Left renal cortex interstitium (tissue), 4 donors: ENCODE measurements at regions not wholly inside any gene's neighbourhood (a gene's known extent, or its start where the extent isn't known, plus 50 kb on each side); places are given as distances from the start of the nearest gene placed in this dataset.
"Not testable (repeated sequence)": the region's sequence is repeated elsewhere in the genome, so short reads cannot be mapped to it uniquely, and the experiment has no call there.

Experiments used
- DNase-seq, 4 donors: peaks; one replicate each; pipeline ENCODE4 v3.0.0-alpha.2; 2013; ENCODE audit warnings: low read depth in 4 of 4, low spot score in 2 of 4, missing footprints in 1 of 4

DNA sequence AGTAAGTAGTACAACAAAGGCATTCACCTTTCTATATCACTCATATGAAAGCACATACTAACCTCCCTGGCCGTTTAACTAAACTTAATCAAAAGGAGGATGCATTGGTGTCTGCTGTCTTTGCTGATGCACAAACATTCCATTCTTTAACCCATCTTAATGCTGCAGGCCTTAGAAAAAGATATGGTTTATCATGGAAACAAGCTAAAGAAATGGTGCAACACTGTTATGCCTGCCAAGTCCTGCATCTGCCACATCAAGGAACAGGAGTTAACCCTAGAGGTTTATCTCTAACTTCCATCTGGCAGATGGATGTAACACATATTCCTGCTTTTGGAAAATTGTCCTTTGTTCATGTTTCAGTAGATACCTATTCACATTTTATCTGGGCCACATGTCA is 296.5 kb upstream of the DKK2 start:
- not testable (repeated sequence) for DNase-seq

DNA sequence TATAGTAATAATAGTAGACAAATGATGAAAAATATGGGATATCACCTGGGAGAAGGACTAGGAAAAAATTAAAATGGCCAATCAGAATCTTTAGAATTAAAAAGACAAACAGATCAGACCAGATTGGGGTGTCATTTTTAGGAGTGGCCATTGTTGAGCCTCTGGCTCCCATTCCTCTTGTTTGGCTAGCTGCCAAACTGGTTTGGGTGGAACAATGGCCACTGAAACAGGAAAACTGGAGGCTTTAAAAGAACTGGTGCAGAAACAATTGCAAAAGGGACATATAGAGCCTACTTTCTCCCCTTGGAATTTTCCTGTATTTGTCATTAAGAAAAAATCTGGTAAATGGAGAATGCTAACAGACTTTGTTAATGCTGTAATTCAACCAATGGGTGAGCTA is 294.8 kb upstream of the DKK2 start:
- DNase-seq, result no peak

DNA sequence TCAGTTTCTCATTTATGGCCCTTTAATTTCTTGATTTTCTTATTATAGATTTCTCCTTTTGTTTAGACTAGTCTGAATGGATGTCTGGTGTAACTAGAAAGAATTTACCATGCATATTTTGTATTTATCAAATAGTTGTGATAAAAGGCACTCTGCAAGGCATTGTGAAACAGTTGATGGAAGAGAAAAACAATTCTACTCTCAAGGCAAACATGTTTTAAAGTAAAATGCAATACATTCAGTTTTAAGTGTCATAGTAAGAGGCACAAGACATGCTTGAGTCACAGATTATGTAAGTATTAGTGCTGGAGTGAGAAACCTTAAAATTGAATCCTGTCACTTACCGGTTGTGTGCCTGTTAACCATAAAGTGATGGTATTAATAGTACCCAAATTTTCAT is 283.3 kb upstream of the DKK2 start:
- DNase-seq, result no peak

DNA sequence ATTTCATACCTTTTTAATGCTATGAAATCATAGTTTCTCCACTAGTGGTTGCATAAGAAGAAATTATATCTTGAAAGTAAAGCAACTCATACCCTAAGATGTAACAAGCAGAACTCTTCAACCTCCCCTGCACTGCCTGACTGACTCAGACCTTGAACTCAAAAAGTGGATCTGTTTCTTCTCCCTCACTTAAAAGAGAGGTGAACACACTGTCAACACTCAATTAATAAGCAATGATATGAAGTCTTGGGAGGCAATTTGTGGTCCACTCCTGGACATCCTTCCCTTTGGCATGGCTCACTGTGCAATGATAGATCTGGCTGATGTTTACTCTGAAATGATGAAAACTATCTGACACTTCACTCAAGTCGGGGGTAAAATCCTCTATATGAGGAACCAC is 282.0 kb upstream of the DKK2 start:
- no peak for DNase-seq

DNA sequence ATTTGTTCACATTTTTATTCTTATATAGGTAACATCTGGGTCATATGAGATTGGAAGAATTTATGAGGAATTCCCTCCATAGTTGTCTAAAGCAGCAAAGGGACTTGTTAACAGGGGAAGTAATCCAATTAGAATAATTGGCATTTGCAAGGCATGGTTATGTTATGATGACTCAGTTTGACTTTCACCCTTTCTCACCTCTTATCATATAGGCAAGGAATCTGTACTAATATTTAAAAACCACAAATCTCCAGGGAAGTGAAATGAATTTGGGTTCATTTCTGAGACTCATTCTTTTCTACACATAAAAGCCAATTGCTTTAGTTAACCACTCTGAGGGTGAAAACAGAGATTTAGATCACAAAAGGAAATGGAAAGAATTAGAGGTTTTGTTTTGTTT is 281.5 kb upstream of the DKK2 start:
- DNase-seq, result no peak

DNA sequence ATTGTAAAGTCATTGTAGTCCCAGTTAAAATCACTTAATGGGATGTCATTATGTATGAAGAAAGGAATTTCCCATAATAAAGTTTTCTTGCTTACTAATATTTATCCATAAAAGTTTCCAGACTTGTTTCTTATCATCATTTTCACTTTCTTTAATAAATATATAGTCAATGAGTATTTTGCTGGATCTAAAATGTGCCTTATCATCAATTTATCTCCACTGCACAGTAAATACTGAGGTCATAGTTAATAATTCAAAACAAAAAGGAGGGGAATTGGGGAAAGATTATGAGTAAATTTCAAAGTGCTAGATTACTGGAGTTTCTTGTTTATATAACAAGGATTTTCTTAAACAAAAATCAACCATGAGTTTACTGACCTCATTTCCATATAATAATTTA is 279.5 kb upstream of the DKK2 start:
- no peak for DNase-seq

DNA sequence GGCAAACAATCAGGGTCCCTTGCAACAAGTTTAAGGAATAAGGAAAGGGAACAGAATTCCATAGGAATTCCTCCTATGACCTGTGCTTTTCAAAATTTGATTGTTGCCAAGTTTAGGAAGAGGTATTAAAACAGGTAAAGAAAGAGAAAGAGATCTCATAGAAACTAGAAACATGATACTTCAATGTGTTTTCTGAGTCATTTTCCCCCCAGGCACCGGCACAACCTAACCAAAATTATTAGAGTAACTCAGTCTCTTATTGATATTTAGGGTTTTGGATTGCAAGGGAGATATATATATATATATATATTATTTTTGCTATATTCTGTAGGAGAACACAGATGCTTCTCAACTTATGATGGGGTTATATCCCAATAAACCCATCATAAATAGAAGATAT is 278.0 kb upstream of the DKK2 start:
- no peak for DNase-seq

DNA sequence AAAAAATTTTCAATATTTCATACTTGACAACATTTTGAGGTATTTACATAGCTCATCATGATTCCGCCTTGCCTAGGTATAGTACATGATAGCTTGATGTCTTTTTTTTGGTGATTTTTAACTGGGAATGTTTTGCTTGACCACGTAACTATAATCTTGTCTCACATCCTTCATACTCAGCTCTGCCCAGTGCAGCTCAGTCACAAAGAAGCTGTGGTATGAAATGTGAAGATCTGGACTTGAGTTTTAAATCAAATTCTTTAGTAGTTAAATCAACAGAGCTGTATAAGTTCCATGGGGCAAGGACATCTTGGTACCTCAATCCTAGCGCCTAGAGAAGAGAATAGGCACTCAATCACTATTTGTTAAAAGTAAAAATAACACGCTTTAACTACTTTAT is 276.3 kb upstream of the DKK2 start:
- no peak for DNase-seq

DNA sequence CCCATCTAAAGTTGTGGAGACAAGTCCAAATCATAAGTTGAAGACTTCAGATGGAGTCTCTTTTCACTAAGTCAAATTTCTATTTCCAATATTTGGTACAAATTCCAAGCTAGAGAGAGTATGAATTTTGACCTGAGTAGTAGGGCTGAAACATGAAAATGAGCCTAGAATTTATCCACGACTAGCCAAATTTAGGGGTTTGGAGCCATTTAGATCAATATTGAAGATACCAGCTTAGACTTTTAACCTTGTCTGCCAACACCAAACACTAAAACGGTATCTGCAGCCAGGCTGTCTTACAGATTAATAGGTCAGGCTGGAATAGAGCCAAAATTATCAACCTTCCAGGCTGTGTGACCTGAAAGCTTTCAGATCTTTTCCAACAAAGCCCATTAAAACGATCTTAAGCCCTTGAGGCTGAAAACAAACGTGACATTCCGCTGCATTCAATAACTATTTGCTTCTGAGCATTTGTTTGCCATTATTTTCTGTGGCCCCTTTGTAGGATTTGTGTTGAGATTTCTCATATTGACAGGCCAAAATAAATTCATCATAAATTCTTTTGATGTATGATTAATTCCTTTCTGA is 268.7 kb upstream of the DKK2 start:
- no peak for DNase-seq

DNA sequence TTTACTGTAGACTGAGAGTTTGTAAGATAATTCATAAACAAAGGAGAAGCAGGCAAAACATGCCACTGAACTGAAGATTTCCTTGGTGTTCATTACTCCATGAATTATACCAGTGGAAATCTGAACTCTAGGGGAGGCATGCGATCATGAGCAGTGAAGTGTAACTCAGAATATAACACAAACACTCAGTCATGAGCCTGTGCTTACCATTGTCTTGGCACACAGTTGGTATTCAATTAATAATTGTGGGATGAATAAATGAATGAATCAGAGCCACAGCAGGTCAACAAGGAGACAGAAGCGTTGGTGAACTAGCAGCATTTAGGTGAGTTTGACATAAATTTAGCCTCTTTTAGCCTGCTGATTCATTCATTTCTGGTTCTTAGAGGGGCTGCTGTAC is 263.5 kb upstream of the DKK2 start:
- DNase-seq, result no peak

DNA sequence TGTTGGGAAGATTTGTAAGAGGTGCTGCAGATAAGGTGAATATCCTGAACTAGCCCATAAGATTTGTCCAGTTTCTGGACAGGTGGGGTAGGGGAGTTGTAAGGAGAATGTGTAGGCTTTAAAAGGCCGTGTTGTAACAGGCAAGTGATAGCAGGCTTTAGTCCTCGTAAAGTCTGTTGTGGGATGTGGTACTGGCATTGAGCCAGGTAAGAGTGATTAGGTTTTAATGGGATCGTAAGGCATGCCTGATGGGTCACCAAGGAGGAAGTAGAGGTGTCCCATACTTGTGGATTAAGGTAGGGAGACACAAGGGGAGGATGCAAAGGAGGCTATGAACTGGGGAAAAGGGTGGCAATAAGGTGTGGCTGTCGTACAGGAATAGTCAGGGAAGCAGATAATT is 256.9 kb upstream of the DKK2 start:
- DNase-seq, result no peak

DNA sequence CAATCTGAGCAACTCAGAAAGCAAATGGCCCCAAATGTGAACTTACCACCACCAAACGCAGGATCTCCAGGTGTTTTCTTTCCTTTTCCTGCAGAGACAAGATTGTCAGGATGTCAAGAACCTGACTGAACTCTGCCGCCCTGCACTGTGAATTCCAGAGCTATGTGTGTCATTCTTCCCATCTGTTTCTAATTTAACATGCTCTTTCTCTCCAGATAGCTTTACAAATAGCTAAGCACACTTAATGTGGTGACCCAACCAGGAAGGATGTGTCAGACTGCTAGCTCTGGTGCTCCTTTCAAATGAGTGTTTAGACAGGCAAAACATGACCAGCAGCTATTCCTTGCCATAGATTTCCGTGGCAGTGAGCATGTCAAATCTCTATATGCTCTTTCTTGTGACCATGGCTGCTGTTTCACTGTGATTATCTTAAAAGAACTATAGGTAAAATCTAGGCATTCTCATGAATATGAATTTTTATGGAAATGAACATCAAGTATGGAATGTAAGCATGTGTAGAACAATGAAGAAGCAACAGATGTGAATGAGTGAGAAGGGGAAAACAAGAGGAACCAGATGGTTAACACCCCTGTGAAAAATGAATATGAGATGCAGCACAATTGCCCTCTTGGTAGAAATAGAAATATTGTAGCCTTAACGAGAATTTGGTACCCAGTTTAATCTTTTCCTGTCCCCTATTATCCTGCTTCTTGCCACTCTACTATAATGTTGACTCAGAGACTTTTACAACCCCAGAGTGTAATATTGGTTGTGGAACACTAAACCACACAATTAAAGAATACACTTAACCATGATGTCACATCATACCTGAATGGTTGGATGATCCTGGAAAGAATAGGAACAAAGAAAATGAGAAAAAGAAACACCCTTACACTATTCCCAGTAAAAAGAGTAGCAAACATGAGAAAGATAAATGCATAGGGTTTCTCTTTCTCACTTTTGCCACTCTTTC is 247.8 kb upstream of the DKK2 start:
- no peak for DNase-seq

DNA sequence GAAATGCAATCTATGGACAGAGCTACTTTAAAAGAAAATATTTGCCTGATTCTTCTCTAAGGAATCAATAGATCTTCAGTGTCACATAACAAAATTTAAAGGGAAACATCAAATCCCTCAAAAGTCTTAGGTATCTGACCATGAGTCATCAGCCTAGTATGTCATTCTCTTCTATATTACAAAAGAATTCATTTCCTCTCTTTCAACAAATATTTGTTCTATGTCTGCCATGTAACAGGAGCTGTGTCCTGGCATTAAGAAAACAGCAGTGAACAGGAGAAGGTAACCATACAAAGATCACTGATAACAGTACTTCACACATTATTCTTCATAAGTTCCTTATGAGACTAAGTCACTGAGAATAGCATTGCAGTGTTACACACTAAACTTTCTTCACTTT is 243.6 kb upstream of the DKK2 start:
- DNase-seq, result no peak

DNA sequence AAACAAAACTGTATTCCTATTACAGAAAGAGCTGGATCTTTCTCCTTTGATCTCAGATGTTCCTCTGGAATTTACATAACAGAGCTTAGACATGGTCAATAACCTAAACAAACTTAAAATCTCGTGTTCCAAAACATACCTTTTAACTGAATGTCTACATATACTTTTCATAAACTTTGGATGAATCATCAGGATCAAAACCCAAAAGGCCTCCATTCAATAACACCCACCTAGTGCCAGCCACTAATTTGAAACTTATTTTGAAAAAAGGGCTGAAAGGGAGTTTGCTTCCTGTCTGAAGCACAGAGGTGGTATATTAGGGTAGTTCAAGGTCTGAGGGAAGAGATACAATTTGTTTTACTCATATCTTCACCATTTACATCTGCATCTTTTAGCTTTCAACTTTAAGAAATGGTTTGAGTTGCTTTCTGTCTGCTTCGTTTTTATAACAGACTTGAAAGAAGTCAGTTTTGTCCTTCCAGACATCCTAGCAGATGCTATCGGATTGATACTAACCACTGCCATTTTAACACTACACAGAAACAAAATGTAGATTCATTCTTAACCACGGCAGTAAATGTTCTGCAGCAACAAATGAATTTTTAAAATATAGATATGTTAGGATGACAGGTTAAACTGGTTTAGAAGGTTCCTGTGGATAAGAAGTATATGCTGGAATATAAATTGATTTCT is 242.8 kb upstream of the DKK2 start:
- no peak for DNase-seq

DNA sequence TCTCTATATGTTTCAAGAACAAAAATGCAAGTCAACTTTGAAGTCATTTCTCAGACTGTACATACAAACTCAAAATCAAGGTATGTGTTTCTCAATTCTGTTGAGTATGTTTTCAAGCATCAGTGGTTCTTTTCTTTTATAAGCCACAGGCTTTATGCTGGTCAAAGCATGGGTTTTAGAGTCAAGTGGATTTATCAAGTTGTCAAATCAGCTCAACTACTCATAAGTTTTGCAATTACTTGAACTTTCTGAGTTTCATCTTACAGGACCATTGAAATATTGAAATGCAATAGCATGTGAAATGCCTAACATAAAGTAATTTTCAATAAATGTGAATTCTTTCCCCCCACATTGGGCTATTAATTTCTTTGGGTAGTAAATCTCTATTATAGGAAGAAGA is 239.9 kb upstream of the DKK2 start:
- no peak for DNase-seq

DNA sequence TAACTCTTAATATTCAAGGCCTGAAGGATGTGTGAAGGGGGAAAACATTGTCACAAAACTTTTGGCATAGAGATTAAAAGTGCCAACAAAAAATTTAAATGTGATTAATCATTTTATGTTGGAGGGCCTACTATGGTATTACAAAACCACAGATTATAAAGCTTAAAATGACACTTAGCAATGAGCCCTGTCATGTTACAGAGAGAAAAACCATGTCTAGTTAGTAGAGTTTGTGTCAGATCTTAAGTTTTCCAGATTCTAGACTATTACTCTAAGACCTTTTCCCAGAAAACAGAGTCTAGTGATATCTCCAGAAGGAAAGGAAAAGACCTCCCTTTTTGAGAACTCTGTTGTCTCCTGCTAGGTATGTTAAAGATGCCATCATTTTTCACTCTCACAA is 239.1 kb upstream of the DKK2 start:
- no peak for DNase-seq

DNA sequence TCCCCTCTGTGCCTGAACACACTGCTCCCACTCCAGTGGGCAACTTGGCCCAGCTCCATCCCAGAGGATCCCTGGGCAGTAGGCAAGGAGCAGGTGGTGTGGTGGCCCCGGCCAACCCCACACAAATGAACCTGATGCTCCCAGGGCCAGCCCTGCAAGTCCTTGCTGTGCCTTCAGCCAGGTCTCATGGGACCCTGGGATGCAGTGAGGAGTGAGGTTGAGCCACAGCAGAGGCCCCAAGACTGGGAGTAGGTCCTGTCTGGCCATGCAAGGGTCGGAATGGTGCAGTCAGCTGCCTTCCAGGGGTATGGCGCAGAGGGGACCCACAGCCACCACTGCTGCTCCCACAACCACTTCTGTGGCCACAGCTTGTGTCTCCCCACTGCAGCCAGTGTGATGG is 234.5 kb upstream of the DKK2 start:
- no peak for DNase-seq

DNA sequence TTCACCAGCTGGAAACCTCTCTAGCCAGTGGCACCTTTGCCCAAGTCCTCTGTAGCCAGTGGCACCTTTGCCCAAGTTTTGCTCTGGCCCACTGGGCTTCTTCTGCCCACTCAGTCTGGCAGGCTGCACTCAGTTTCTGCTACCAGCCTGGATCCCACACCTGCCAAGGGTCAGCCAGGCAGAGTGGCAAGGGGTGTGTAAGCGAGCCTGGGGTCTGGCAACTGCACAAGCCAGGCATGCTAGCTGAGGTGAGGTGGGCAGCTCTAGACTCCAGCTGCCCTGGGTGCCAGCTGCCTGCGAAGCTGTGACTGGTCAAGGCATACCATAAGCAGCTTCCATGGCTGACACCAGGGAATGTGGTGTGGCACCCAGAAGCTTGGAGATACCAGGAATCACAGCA is 233.1 kb upstream of the DKK2 start:
- no peak for DNase-seq

DNA sequence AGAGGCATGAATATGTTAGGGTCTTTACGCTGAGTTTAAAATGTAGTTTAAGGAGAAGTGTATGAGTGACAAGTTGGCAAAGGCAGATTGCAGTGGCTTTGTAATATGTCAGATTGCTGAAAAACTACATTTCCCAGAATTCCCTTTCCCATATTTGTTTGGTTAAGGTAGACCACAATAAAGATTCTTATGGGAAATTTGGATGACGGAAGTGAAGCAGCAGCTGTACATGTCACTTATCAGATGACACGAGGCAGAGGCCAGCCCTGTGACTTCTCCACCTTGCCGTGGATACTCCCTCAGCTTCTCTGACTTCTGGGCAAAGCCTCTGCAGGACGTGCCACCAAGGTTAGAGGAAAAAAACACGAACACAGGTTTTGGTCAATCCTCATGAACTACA is 229.7 kb upstream of the DKK2 start:
- DNase-seq, result no peak

DNA sequence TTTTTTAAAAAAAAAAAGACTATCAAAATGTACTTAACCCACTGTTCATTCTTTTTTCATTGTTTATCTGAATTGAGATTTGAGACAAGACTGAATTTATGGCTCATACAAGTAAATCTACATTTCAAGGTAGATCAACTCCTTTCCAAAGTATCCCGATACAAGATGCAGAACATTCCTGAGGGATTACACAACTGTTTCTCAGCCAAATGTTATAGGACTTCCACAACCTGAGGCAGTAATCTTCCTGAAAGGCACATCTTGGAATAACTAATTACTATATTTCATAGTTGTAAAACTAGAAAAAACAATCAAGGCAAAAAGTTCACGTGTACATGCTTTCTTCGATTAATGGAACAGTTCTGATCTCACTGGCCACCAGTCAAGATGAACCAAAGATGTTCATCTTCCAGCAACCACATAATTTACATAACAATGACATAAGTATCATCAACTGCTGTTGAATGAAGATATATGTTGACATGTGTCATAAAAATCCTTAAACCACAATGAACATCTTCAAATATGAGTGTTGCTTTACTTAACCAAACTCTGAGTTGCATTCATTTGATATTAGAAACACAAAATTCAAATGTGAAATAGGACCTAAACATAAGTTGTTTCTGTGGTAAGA is 225.2 kb upstream of the DKK2 start:
- DNase-seq, result no peak

DNA sequence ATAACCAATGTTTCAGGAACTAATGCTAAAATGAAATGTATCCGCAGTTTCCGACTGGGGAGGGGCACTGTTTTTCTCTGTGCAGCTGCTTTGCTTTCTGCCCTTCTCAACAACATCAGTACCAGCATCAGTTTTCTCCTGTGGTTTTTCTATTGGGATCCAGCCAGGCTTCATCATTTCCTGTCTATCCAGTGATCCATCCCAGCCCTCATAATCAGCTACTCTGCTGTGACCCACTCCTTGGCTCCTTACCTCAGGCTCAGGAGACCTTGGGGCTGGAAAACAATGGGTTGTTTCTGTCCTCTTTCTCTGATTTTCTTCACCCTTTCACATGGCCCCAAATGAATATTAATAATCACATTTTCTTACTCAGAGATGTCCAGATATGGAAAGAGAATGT is 222.2 kb upstream of the DKK2 start:
- no peak for DNase-seq
